ENCODE measurements at regions not wholly inside any gene's neighbourhood (a gene's known extent, or its start where the extent isn't known, plus 50 kb on each side); places are given as distances from the start of the nearest gene placed in this dataset.
"Not testable (repeated sequence)": the region's sequence is repeated elsewhere in the genome, so short reads cannot be mapped to it uniquely, and the experiment has no call there.

DNA sequence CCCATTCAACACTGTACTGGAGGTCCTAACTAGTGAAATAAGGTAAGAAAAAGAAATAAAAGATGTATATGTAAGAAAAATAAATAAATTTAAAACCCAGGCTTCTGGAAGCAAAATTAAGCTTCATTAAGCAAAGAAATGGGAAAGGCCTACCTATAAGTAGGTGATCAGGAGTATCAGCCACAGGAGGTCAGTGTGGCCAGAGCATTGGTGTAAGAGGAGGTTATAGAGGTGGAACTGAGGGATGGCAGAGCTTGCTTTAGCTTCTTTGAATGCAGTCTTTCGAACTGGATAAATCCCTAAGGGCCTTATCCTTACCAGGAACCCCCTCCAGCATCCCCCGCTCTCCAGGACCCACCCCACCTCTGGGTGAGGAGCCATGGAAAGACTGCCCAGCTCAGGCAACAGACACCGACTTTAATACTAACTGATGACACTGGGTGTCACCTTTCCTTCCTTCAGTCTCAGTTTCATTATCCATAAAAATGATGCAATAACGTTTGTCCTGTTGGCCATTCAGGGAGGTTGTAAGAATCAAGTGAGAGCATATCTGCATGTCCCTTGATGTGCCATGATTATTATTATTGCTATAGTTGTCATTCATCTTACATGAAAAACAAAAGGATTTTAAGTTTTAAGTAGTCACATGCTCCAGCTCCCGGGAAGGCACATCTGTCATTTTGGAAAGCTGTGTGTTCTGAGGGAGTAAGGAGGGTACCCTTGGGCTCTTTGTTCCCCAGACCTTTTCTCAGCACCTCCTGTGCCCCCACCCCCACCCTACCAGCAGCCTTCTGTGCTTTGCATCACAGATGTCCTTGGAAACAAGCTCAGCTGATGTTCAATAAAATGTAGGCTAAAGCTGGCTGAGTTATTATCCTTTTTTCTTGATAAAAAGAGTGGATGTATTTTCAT is 50.8 kb upstream of the CTNNA1 start:
- DNase-seq: no peak

GRCh38 chr5:138701678-138702077 is 51.5 kb upstream of the CTNNA1 start:
- no peak for DNase-seq

DNA sequence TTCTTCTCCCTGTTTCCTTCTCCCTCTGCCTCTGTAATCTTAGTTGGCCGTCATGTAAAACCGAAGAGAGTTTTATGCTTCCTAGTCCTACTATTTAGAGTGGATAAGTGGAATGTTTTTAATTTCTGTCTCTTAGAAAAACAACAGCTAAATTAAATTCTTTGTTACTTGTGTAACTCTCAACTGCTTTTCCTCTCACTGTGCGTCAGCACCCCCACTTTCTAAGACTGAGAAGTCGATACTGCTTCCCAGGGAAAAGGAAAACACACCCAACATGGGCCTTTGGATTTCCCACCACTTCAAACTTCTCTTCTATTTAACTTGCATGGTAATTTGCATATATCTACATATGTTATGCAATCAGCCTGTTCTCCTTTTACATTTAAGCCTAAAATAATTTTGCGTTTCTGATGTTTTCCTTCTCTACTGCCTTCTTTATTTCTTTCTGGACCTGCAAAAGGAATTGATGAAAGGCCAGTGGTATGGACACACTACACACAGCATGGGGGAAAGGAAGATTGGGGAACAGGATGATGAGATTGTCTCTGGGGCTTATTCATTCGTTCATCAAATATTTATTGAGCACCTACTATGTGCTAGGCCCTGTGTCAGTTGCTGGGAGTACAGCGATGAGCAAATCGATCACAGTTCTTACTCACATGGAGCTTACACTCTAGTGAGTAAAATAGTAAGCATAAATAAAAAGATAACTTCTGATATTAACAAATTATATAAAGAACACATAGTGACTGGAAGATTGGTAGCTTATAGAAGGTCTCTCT is 52.5 kb upstream of the CTNNA1 start:
- no peak for DNase-seq

GRCh38 chr5:138699482-138699881 is 53.7 kb upstream of the CTNNA1 start:
- DNase-seq: no peak

- DNase-seq: no peak
Measured at GRCh38 chr5:138698713-138699112, 54.5 kb upstream of the CTNNA1 start.

DNA sequence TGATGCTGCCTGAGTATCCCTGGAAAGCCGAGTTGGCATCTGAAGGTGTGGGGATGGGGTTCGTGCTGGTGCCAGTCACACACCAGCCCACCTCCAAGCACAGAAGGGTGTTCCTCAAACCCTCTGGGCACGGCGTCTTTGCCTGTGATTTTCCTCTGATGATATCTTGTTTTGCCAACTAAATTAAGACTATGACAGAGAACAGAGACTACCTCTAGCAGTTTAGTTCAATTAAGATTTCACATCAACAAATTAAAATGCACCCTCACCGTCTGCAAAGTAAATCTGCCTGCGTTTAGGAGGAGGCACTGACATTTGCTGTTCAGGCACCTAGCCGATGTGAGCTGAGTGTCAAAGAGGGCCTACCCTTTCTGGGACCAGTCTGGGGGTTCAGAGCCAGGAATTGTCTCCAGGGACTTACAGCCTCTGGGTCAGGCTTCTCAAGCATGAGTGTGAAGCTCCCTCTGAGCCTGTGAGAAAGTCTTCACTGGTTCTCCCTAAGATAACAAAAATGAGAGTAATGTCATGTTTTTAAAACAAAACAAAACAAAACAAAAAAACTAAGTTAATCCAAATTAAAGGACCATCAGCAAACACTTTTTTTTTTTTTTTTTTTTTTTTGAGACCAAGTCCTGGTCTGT is 55.4 kb upstream of the CTNNA1 start:
- no peak for DNase-seq

GRCh38 chr5:138696501-138696900 is 56.7 kb upstream of the CTNNA1 start:
- DNase-seq: peak; percentile 89

DNA sequence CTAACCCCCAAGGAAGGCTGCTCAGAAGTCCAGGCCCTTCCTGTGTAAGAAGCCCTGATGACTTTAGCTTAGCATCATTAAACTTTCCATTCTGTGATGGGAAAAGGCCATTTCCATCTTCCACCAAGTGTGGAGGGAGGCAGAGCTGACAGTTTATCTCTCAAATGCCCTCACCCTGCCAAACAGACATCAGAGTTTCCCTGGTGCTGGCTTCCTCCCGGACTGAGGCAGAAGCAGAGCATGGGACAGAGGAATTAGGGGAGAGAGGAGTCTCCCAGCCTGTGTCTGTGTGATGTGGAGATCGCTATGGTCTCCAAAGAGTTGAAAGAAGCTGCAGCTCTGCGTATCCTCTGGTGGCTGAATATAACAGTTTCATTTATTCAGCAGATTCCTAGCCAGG is 57.4 kb upstream of the CTNNA1 start:
- no peak for DNase-seq

DNA sequence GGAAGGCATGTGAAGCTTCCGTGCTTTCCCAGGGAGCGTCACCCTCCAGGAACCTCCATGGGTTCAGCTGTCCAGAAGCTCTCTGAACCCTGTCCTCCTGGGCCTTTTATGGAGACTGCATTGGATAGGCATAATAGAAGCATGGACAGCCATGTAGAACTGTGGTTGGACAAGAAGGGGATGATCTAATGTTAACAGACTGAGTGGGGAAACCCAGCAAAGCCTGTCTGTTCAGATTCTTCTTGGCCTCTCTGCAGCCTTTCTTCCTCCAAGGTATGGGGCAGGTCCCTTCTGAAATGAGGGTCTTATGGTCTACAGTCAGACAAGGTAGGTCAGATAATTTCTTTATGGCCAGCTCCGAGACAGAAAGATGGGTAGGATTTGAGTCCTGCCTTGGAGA is 59.1 kb upstream of the CTNNA1 start:
- DNase-seq: no peak

DNA sequence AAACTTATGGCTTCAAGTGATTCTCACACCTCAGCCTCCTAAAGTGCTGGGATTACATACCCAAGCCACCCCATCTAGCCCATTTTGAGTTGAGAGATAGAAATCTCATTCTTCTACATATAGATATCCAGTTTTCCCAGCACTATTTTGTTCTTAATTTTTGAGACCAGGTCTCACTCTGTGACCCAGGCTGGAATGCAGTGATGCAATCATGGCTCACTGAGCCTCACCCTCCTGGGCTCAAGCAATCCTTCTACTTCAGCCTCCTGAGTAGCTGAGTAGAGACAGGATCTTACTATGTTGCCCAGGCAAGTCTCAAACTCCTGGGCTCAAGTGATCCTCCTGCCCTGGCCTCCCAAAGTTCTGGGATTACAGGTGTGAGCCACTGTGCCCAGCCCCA is 60.9 kb upstream of the CTNNA1 start:
- no peak for DNase-seq

DNA sequence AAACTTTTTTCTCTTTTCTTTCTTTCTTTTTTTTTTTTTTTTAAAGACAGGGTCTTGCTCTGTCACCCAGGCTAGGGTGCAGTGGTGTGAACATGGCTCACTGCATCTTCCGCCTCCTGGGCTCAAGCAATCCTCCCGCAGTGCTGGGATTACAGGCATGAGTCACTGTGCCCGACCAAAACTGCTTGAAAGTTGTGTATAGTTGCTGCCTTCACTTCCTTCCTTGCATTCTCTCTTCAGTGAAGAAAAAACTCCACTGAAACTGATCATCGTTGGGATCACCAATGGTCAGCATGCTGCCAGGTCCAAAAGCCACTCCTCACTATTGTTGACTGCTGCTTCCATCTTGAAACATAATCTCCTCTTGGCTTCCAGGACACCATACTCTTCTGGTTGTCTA is 66.6 kb upstream of the CTNNA1 start:
- peak; percentile 74 for DNase-seq

DNA sequence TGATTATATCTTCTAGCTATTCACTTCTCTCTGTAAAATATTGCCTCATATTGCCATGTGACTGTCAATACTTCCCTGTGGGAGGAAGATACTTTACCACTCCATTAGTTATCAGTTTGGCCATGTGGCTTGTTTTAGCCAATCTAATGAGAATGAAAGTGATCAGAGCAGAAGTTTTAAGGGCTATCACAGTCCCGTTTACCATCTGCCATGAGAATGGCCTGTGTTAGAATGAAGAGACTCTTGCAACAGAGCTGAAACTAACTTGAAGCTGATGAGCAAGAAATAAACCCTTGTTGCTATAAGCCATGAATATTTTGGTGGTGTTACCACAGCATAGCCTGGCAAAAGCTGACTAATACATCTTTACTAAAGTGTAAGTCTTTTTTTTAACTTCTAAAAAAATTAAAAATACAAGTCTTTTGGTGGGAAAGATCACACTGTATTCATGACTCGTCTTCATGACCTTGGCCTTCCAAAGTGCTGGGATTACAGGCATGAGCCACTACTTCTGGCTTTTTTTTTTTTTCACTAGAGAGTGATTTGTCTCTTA is 68.0 kb upstream of the CTNNA1 start:
- no peak for DNase-seq

DNA sequence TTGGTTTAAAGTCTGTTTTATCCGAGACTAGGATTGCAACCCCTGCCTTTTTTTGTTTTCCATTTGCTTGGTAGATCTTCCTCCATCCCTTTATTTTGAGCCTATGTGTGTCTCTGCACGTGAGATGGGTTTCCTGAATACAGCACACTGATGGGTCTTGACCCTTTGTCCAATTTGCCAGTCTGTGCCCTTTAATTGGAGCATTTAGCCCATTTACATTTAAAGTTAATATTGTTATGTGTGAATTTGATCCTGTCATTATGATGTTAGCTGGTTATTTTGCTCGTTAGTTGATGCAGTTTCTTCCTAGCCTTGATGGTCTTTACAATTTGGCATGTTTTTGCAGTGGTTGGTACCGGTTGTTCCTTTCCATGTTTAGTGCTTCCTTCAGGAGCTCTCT is 70.8 kb upstream of the CTNNA1 start:
- DNase-seq: not testable (repeated sequence)

DNA sequence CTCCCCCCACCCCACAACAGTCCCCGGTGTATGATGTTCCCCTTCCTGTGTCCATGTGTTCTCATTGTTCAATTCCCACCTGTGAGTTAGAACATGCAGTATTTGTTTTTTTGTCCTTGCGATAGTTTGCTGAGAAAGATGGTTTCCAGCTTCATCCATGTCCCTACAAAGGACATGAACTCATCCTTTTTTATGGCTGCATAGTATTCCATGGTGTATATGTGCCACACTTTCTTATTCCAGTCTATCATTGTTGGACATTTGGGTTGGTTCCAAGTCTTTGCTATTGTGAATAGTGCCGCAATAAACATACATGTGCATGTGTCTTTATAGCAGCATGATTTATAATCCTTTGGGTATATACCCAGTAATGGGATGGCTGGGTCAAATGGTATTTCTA is 74.4 kb upstream of the CTNNA1 start:
- not testable (repeated sequence) for DNase-seq

DNA sequence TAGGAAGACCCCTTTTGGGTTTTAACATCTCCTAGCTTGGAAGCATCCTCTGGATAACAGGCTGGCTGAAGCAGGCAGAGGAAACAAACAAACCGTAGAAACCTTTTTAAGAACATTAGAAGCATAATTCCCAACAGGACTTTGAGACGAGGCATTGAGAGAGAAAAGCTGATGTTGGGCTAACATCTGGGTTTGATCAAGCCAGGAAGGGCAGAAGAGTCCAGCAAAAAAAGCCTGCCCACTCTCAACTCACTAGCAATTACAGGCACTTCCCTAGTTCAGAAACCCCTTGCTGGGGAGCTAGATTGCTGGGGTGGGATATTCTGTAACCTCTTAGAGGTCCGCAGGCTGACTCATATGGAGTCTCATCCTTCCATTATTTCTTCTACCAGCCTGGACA is 75.4 kb upstream of the CTNNA1 start:
- no peak for DNase-seq

- DNase-seq: no peak
Measured at GRCh38 chr5:138676556-138677193, 76.5 kb upstream of the CTNNA1 start.

- DNase-seq: no peak
Measured at GRCh38 chr5:138676002-138676401, 77.2 kb upstream of the CTNNA1 start.

DNA sequence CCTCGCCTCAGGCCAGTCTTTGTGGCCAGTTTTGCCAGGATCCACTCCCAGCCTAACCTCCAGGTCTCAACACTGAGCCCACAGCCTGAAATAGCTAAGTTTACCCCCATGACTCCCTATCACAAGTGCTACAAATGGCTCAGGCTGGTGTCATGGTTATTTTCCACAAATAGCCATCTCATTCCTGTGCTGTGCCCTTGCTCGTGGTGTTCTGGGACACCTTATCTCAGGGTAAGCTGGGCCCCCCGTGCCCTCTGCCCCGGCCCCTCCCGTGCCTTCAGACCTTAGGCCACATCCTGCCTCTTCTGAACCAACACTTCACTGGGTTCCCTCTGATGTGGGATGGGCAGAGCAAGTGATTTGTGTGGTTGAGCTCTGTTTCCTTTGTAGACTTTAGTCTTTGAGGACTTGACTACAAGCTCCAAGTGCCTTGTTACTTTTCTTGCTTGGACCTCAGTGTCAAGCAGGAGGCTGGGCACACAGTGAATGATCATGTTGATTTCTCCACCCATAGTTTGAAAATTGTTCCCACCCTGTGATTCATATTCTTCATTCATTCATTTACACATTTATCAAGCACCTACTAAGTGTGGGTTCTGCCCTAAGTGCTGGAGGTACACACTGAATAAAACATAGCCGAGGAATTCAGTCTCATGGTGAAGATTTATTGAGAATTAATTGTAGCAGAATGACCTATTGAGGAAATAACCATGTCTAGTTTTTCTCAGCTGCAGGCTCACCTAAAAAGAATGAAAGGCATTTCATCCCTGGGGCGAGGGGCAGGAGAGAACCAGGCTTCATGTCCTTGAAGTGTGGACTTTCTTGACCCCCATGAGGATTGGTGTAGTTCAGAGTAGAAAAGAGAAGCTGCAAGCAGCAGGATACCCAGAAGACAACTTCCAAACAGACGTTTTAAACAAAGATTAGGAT is 84.5 kb upstream of the CTNNA1 start:
- no peak for DNase-seq

DNA sequence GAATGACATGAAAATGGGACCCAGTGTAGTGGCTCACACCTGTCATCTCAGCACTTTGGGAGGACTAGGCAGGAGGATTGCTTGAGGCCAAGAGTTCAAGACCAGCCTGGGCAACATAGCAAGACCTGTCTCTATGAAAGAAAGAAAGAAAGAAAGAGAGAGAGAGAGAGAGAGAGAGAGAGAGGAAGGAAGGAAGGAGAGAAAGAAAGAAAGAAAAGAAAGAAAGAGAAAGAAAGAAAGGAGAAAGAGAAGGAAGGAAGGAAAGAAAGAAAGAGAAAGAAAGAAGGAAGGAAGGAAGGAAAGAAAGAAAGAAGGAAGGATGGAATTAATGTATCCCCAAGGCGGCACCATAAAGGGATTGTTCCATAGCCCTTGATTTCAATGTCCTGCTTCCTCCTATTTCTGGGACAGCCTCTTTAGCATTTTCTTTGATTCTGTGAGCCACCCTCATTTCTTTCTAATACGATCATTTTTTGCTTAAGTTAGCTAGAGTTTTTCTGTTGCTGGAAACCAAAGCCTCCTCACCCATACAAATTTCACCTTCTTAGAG is 85.4 kb upstream of the CTNNA1 start:
- not testable (repeated sequence) for DNase-seq

DNA sequence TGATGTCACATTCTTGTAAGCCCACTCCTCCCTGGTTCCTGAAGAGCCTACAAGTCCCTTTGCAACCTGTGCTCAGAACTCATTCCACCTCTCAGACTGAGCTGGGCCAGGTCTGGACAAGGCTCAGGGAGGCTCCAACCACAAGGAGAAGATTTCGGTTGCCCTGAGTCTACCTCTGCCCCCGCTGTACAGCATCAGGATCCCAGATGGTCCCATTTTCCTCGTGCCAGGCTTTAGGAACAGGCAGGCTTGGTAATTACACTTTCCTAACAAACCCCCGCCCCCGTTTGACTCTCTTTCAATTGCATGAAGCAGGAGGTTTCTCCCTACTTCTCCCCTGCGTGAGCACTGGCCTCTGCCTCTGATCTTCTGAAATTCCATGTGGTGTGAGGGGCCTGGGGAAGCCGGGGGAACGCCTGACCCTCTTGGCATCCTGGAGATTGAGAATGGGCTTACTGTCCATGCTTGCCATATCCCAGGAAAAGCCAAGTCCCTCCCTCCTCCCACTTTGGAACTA is 86.9 kb upstream of the CTNNA1 start:
- no peak for DNase-seq

DNA sequence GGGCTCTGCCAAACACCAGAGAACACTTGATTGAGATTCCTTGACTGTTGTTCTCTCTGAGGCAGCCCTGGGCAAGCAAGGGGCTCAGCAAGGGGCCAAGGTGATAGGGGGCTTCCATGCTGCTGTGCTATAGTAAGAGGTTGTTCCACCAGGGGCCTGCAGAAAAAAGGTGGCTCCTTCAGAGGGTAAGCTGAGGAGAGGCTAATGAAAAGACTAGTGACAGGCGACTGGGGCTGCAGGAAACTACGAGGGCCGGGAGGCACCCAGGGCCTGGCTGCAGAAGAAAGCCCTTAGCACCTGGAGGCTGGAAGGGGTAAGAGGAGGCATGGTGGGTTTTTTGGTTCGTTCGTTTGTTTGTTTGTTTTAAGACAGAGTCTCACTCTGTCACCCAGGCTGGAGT is 88.0 kb upstream of the CTNNA1 start:
- no peak for DNase-seq
